SH-SY5Y (cell line): ENCODE measurements at regions not wholly inside any gene's neighbourhood (a gene's known extent, or its start where the extent isn't known, plus 50 kb on each side); places are given as distances from the start of the nearest gene placed in this dataset.

ENCODE experiments used
- GATA2 ChIP-seq: IDR thresholded peaks from 2 replicates; pipeline ENCODE4 v1.6.1; 2011; ENCODE audit warnings: mild to moderate bottlenecking, low read depth, low read length
- GATA3 ChIP-seq: IDR thresholded peaks from 2 replicates; pipeline ENCODE4 v1.6.1; 2011; ENCODE audit warnings: low read depth, mild to moderate bottlenecking, low read length, moderate library complexity

DNA sequence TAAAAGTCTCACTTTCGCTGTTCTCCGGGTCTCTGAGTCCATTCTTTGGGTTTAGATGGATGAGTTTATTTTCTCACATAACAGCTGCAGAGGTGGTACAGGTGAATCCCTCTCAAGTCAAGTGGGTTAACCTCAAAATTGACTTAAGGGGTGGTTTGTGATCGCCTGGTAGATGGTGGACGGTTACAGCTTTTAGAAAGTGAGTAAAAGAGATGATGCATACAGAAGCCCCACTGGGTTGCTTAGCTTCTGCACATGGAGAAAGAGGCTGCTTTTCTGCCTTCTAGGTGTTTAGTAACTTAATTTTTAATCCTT, 146.7 kb downstream of the TRIM27 start:
- TF ChIP-seq GATA2 (no peak), GATA3 (no peak)
